Calu3 (cell line): ENCODE measurements at regions not wholly inside any gene's neighbourhood (a gene's known extent, or its start where the extent isn't known, plus 50 kb on each side); places are given as distances from the start of the nearest gene placed in this dataset.

Experiments
- BruUV-seq: library from RNA; stranded (reverse); fragments of 400-500 nt; replicated peaks from 2 replicates; lab custom pipeline; 2021; lab: Mats Ljungman, UMichigan
- CTCF ChIA-PET: fragments of 300-600 bp; sonication (Branson Sonifier 250); formaldehyde crosslinking; loops from one replicate; lab custom pipeline; 2022; ENCODE audit warnings: antibody characterized with exemption; lab: Charles Lee
- DNase-seq: peaks from one replicate; pipeline ENCODE4 v3.0.0; 2022
- H3K27ac Mint-ChIP-seq: one replicate; pipeline ENCODE4 v1.8.0; 2022; ENCODE audit warnings: mixed read lengths; ENCODE audit not compliant: unreplicated experiment
- H3K27me3 Mint-ChIP-seq: one replicate; pipeline ENCODE4 v1.8.0; 2022; ENCODE audit warnings: mixed read lengths; ENCODE audit not compliant: unreplicated experiment
- H3K36me3 Mint-ChIP-seq: one replicate; pipeline ENCODE4 v1.8.0; 2022; ENCODE audit warnings: mild to moderate bottlenecking, moderate library complexity, mixed read lengths; ENCODE audit not compliant: insufficient read depth, unreplicated experiment
- H3K4me1 Mint-ChIP-seq: one replicate; pipeline ENCODE4 v1.8.0; 2022; ENCODE audit warnings: mild to moderate bottlenecking, low read depth, mixed read lengths; ENCODE audit not compliant: unreplicated experiment
- H3K4me3 Mint-ChIP-seq: one replicate; pipeline ENCODE4 v1.8.0; 2022; ENCODE audit warnings: mild to moderate bottlenecking, low read depth, moderate library complexity, mixed read lengths; ENCODE audit not compliant: unreplicated experiment
- H3K9me3 Mint-ChIP-seq: one replicate; pipeline ENCODE4 v1.8.0; 2022; ENCODE audit warnings: low read depth, mixed read lengths; ENCODE audit not compliant: unreplicated experiment
- CTCF ChIP-seq: fragments of 200-600 bp; IDR thresholded peaks from one replicate; pipeline ENCODE4 v1.8.0; 2022; ENCODE audit warnings: antibody characterized with exemption; ENCODE audit not compliant: unreplicated experiment
- intact Hi-C: fragments of 100-400 bp; cut with micrococcal nuclease; formaldehyde crosslinking; loops from one replicate; pipeline ENCODE4 v1.10.0; 2022; ENCODE audit not compliant: unreplicated experiment

DNA sequence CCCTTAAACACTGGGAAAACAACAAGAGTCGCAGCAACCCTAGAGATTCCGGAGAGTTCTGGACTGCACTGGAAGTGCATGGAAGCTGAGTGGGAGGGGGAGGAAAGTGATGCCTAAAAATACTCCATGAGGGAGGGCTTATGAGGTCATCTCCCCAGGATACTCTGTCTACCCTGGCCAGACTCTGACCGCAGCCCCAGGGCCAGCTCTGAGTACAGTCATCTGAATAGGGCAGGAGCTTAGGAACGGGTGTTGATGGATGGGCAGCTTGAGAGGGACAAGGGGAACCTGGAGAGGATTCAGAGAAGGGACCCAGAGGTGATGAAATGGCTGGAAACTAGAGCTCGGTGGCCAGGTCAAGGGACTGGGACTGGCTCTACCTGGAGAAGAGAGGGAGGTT lies 79.3 kb upstream of the IGFBP5 start:
- CTCF ChIA-PET, result interaction anchor here (1.2 to 1.7 kb wide), 2 partner anchors 8 to 392 kb away, joined by 5 read pairs; no protein-coding TSS in a partner anchor
- BruUV-seq, result no TSS peak
- no peaks in the 10 kb centered on the region for H3K36me3 Mint-ChIP-seq
- no peak overlapping the region for H3K4me3 Mint-ChIP-seq
- no peak for DNase-seq
- H3K4me1 Mint-ChIP-seq, result no peaks in the 10 kb centered on the region
- H3K9me3 Mint-ChIP-seq, result peaks cover 3% of the 10 kb centered on the region
- H3K27me3 Mint-ChIP-seq, result no peaks in the 10 kb centered on the region
- H3K27ac Mint-ChIP-seq, result no peak overlapping the region
- intact Hi-C loops, result no loop called here
- no peak for TF ChIP-seq CTCF

- no peak overlapping the region for H3K4me3 Mint-ChIP-seq
- no peaks in the 10 kb centered on the region for H3K4me1 Mint-ChIP-seq
- peaks cover 3% of the 10 kb centered on the region for H3K9me3 Mint-ChIP-seq
- BruUV-seq, result no TSS peak
- TF ChIP-seq CTCF, result no peak
- no peak overlapping the region for H3K27ac Mint-ChIP-seq
- no peak for DNase-seq
- no peaks in the 10 kb centered on the region for H3K36me3 Mint-ChIP-seq
- CTCF ChIA-PET, result no interaction called here
- H3K27me3 Mint-ChIP-seq, result no peaks in the 10 kb centered on the region
- intact Hi-C loops, result no loop called here
Measured at GRCh38 chr2:216774180-216774579, 78.8 kb upstream of the IGFBP5 start.

- intact Hi-C loops, result no loop called here
- no peak for TF ChIP-seq CTCF
- no peak overlapping the region for H3K27ac Mint-ChIP-seq
- H3K4me3 Mint-ChIP-seq, result no peak overlapping the region
- no peaks in the 10 kb centered on the region for H3K4me1 Mint-ChIP-seq
- no peaks in the 10 kb centered on the region for H3K27me3 Mint-ChIP-seq
- no peak for DNase-seq
- no peaks in the 10 kb centered on the region for H3K36me3 Mint-ChIP-seq
- H3K9me3 Mint-ChIP-seq, result peaks cover 3% of the 10 kb centered on the region
- CTCF ChIA-PET, result no interaction called here
- BruUV-seq, result no TSS peak
Measured at GRCh38 chr2:216773072-216773471, 77.7 kb upstream of the IGFBP5 start.

GRCh38 chr2:216770717-216771116 lies 75.4 kb upstream of the IGFBP5 start:
- Mint-ChIP-seq H3K9me3 (peaks cover 3% of the 10 kb centered on the region), H3K4me3 (no peak overlapping the region), H3K27ac (no peak overlapping the region), H3K4me1 (no peaks in the 10 kb centered on the region), H3K36me3 (no peaks in the 10 kb centered on the region), H3K27me3 (no peaks in the 10 kb centered on the region)
- no TSS peak for BruUV-seq
- intact Hi-C loops, result no loop called here
- TF ChIP-seq CTCF, result no peak
- DNase-seq, result no peak
- CTCF ChIA-PET, result interaction anchor here (0.6 kb wide), 1 partner anchor 17 kb away, joined by 4 read pairs; no protein-coding TSS in a partner anchor
